HG02884 (cell line): ENCODE measurements at regions not wholly inside any gene's neighbourhood (a gene's known extent, or its start where the extent isn't known, plus 50 kb on each side); places are given as distances from the start of the nearest gene placed in this dataset.
"Not testable (repeated sequence)": the region's sequence is repeated elsewhere in the genome, so short reads cannot be mapped to it uniquely, and the experiment has no call there.

ENCODE experiments used
- ATAC-seq: cut with Tn5 transposase; IDR thresholded peaks from one replicate; pipeline ENCODE4 v1.9.1; 2021; ENCODE audit warnings: mild to moderate bottlenecking, moderate library complexity; ENCODE audit not compliant: unreplicated experiment

DNA sequence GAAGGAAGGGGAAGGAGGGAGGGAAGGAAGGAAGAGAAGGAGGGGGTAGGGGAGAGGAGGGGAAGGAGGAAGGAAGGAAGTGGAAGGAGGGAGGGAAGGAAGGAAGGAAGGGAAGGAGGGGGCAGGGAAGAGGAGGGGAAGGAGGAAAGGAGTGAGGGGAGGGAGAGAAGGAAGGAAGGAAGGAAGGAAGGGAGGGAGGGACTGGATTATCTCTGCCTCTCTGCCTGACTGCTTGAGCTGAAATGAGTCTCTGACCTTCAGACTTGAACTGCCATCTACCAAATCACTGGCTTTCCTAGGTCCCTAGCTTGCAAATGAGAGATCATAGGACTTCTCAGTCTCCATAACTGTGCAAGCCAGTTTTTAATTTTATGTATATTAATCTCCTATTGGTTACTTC is 436.8 kb downstream of the PREX1 start:
- ATAC-seq = no peak

DNA sequence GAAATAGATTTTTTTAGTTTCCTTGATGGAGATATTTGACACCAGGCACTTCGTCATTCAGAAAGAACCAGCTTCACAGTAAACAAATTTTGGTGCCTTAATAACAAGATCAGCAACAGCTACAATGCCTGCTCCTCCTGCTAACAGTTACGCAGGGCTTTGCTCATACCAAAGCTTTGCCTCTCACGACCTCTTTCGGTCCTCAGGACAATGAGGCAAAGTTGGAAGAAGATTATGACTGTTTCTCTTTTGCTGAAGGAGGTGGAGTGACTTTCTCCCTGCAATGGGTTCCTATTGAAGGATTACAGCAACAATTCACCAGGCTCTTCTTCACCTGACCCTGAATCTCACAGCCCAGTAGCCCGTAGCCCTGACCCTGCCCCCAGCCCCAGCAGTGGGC is 440.1 kb downstream of the PREX1 start:
- ATAC-seq = no peak

DNA sequence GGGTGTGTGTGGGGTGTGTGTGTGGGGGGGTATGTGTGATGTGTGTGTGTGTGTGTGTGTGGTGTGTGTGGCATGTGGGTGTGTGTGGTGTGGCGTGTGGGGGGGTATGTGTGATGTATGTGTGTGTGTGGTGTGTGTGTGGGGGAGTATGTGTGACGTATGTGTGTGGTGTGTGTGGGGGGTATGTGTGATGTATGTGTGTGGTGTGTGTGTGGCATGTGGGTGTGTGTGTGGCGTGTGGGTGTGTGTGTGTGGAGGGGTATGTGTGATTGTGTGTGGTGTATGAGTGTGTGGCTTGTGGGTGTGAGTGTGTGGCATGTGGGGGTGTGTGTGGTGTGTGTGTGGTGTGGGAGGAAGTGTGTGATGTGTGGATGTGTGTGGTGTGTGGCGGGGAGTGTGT is 442.3 kb downstream of the PREX1 start:
- no peak for ATAC-seq

DNA sequence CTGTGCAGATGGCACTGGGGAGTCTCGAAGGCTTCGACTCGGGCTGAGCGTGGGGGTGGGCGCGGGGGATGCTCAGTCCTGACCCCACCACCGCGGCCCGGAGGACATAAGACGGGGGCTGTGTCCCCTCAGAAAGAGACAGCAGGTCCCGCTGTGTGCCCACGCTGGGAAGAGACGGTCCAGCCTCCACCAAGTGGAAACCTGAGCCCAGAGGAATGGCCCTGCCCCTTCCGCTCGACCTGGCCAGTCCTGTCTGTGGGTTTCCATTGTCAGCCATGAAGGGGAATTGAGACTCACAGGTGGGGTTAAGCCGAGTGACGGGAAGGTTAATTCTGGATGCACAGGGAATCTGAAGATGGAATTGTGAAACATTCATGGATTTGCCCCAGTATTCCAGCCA is 442.7 kb downstream of the PREX1 start:
- ATAC-seq = no peak

DNA sequence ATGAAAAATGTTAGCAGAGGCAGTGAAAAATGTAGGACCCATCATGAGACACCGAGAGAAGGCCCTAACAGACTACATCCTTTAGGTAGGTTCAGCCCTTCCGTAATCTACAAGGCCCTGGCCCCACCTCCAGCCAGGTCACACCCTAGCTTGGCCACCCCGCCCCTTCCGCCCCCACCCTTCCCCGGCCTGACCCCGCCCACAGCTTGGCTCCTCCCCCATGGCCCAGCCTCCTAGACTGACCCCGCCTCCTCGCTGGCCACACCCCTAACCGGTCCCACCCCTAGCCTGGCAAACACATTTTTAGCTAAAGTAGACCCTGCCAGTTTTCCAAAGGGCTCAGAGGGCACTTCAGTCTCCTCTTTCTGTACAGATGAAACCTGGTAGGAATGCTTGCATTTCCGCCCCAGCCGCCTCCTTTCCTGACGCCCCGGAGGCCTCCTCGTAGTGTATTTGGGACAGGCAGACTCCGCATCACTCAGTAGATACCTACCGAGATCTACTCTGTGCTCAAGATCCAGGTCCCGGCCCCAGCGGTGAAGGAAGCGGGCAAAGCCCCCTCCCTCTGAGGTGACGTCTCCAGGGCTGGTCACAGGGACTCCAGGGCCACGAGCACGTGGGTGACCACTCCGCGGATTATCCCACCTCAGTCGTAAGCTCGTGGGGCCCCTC is 443.5 kb downstream of the PREX1 start:
- ATAC-seq = no peak

DNA sequence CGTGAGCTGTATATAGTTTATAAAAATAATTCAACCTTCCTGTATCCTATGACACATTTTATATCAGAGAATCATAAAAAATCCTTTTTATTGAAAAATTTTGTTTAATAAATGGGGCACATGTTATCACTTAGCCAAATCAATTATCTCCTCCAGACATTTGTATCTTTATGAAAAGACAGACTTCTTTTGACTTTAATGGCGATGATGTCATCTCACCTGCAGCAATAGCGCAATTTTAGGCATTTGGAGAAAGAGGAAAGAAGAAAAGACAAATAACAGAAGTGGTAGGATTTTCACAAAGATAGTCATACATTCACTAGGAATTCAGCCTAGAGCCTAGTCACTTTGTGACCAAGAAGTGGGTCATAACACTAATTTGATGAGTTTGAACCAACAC is 444.5 kb downstream of the PREX1 start:
- ATAC-seq = no peak

DNA sequence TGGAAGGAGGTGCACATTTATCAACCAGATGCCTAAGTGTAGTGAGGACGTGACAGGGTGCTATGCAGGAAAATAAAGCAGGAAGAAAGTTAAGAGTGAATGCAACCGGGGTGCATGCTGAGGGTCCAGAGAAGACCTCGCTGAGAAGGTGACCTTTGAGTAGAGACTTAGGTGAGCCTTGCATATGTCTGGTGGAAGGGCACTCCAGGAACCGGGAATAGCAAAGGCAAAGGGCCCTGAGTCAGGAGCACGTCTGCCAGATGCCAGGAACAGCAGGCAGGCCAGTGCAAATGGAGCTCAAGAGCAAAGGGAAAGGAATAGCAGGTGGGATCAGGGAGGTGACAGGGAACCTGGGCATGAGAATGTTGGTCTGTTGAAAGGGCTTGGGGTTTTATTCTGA is 445.5 kb downstream of the PREX1 start:
- ATAC-seq = no peak

DNA sequence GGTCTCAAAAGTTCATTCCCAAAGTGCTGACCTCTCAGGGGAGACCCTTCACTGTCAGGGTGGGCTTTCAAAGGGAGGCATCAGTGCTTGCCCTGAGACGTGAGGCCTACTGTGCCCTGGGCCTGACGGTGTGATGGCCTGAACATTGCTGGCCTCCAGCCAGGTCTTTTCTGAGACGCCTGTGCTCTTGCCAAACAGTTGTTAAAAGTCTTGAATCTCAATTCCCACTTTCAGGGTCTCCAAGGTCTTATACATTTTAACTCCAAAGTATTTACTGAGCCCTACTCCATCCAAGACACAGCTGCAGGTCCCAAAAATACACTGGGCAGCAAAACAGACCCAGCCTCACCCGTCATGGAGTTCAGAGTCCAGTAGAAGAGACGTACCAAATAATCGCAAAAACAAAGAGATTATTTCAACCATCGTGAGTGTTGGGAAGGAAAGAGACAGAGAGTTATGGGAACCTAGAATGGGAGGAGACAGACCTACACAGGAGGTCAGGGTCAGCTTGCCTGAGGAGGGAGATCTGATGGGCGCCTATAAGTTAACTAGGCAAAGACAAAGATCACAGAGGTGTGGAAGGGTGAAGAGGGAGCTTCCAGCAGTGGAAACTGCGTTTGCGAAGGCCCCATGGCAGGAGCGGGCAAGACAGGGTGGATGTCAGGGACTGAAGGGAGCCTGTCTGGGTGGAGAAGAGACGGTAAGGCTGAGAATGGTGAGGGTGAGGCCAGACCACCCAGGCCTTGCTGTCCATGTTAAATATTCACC is 446.3 kb downstream of the PREX1 start:
- ATAC-seq = no peak

DNA sequence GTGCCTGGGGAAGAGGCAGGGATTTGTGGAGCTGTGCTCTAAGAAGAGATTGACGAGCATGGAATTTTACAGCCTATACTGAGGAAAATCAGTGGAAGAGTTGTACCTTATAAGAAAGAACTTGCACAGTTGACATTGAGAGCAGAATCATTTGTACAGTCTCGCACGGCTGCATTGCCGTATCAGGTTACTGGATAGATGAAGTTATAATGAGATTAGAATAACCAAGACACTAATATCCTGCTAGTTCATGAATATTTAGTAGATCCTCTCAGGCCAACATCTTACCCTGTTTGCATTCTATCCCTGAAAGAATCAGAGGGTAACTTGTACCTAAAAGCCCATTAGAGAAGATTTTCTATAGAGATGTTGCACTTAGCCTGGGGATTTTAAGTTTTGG is 447.1 kb downstream of the PREX1 start:
- no peak for ATAC-seq

DNA sequence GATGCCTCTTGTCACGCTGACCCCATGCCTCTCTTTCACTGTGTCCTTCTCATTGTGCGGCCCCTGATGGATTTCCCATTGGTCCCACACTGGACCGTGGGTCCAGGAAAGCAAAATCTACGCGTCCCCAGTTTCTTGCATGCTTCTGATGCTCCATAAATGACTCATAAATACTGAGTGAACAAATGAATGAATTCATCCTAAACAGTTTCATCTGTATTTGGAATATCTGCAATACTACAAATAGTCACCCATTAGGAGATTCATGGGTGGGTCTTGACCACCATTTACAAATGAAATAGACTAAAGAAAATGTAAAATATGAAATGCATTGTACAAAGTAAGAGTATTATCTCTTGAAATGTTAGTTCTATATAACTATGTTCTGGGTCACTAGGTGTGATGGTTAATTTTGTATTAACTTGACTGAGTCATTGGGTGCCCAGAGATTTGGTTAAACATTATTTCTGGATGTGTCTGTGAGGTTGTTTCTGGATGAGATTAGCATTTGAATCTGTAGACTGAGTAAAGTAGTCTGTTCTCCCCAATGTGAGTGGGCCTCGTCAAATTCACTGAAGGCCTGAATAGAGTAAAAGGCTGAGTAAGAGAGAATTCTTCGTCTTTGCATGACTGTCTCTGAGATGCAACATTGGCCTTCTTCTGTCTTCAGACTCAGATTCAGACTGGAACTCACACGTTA is 448.7 kb downstream of the PREX1 start:
- ATAC-seq = no peak

DNA sequence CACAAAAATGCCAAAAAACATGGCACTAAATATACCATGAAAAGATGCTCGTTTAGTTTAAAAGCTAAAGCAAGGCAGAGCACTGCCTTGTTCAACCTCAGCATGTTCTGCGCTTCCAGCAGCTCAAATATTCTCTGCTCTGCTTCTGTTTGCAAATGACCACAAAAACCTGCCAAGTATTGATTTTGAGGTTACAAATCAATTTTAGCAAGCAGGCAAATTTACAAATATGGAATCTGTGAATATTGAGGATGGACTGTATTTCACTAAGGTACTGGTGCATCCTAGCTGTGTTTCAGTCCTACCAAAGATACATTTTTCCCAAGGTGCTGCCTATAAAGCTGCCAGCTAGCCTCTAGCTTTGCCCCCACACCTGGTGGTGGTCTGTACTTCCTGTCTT is 449.9 kb downstream of the PREX1 start:
- no peak for ATAC-seq

DNA sequence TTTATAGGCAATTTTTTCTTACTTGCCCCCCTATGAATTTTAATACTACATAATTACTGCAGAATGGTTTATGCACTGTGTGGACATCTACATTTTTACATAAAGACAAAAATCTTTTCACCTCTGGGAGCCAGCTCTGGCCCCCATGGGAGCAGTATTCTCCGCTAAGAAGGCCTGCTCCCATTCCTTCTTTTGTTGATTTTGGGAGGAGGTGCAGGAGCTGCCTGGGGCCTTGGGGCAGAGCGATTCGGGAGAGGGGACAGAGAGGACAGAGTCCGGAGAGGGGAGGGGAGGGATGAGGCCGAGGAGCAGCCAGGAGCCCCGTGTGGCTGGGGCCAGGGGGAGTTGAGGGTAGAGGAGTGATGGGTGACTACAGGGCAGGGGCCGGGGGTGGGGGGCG is 452.0 kb downstream of the PREX1 start:
- no peak for ATAC-seq

DNA sequence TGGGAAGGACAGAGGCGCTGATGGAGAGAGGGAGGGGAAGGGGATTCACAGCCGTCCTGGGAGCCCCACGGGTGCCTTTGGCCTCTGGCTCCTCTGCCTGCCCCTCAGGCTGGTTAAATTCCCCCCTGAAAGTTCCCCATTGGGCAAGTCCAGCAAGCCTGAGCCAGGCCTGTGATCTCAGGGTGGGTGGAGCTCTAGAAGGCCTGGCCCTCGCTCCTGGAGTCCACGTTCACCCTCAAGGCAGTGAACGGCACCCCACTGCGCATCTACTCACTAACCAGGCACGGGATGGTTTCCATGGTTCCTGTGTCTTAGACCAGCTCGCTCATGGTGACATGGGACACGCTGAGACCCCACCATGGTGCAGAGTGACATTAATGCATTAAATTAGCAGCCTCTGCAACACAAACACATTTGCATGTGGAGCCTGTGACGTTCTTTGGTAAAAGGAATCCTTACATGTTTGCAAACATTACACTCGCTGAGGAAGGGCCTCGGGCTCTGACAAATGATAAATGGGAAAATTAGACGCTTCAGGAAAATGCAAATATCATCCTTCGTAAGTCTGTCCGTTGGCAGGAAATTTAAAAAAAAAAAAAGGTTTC is 452.7 kb downstream of the PREX1 start:
- ATAC-seq = no peak

DNA sequence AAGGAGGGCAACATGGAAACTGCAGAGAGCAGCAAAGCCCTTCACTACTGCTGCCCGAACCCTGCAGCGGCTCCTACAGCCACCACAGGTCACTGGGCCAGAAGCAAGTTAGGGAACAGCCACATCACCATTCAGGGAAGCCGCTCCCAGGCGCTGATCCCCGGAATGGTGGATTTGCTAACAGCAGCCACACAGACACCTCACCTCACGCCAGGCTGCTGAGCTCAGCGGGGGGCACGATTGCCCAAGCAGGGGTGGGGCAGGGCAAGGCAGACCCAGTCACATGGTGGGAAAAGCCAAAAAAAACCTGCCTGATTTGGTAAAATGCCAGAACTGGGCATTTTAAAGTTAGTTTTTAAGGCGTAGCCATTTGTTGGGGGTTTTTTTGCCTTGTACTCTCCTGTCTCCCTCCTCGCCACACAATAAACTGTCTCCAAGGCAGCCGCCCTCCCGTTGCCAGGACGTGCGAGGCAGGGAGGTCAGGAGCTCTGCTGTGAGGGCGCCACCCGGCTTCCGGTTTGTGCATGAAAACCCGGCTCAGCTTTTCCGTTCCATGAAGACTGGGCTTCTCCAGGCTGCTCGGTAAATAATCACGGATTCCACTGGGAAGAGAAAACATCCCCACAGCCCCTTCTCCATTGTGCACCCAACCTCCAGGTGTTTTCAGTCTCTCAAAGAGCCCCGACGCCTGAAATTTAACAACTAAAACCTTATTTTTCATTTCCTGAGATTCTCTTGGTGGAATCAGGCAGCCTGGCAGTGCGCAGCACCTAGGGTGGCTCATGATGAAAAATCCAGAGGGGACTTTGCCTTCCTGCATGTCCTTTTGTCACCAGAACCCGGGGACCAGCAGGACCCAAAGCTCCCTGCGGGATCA is 453.5 kb downstream of the PREX1 start:
- not testable (repeated sequence) for ATAC-seq

DNA sequence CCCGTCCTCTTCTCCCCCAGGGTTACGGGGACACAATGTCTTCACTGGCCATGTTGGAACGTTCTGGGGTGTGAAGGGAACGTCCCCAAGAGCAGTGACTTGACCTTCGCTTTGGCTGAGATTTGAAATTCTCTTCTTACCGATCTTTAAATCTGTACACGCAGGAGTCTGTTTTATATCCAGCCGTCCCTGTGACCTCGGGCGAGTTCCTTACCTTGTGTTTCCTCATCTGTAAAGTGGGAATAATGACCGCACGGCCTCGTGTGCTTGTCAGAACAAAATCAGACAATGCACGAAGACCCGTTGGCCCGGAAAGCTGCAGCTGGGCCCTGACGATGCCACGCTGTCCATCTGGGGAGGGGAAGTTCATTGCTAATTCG is 454.3 kb downstream of the PREX1 start:
- ATAC-seq = no peak

DNA sequence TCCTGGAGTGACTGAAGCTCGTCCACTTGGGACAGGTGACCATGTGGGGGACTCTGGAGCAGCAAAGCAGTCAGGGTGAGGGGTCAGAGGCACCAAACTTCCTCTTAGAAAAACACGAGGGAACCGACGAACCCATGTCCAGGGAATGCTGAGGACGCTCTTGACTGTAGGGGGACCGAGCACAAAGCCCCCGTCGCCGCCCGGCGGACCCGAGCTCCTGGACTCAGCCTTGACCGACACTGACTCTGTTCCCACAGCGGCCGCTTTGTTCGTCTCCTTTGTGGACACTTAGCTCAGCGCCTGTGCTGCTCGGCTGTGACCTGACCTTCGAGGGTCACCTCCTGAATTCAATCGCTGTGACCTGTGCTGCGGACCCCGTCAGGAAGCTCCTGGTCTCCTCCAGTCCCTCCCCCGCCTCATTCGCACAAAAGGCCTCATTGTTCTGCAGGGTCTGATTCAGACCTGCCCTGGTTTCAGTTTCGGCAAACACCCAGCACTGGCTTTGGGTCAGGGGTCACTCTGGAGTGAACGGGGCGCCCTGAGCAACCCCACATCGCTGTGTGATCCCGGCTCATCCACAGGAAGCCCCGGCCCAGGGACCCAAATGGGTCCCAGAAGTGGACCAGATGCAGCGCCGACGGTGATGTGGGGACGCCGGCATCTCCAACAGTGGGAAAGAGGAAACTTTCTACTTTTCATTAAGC is 454.8 kb downstream of the PREX1 start:
- ATAC-seq = not testable (repeated sequence)

DNA sequence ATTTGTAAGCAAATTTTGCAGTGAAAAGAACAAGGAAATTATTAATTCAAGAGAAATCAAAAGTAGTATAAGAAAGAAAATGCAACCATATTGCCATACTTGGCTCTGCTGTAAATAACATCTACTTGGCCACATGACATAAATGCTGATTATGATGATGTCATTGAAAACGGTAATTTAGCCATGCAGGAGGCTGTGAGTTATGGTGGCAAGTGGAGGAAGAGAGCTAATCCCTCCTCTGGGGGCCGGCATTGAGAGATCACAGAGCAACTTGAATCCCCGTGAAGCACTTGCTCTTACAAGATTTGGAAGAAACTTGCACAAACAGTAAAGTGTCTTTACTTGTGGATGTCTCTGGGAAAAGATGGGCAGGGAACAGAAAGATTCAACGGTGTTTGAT is 456.6 kb downstream of the PREX1 start:
- no peak for ATAC-seq

DNA sequence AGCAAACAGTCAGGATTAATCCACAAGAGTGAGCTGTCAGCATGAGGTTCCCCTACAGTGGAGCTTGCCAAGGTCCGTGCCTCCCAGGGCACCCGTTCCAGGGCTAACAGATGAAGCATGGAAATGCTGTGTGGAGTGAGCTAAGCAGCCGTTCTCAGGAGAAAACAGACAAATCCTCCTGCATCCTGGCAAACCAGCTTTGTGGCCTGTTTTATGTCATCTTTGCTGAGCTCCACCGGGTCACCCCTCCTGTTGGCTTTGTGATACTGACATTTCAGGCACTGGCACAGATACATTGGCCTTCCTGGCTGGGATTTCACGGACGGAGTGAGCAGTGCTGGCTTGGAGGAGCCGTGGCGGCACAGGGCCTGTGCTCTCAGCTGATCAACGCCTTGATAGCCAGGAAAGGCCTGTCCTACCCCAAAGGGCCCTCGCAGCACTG is 459.2 kb downstream of the PREX1 start:
- not testable (repeated sequence) for ATAC-seq

DNA sequence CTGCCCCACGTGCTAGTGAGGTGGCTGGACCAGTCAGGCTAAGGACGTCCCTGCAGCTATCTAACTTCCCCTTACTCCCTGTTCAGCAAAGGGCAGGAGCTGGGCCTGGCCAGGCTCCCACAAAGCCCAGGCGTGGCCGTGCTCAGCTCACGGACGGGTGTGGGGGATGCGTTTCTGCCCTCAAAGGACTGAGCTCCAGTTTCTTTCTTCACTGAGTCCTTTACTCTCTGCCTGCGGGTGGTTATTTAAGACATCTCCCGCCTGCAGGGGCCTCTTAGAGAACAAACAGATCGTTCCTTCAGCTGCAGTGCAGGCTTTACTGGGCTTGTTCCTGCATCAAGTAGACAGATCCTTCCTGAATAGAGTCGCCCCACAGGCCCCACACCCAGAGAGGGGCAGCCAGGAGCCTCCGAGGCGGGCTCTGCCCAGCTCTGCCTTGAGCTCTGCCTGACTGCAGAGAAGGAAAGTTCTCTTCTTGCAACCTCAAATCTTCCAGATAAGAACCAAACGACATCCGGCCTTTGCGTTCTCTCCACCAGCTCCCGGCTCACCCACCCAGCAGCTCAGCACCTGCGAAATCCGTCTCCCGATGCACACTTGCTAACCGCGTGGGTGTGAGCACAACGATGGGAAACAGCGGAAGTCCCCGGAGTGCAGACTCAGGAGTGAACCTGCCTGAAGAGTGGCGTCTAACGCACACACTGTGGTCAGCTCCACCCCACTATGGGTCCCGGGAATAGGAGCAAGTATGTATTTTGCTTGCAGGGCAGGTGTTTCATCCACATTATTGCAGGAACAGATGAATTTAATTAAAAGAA is 460.0 kb downstream of the PREX1 start:
- not testable (repeated sequence) for ATAC-seq
